HCT116 (cell line): ENCODE measurements at regions not wholly inside any gene's neighbourhood (a gene's known extent, or its start where the extent isn't known, plus 50 kb on each side); places are given as distances from the start of the nearest gene placed in this dataset.

Source experiments
- ATAC-seq: fragments of 200-7000 bp; cut with Tn5 transposase; 2 replicates; pipeline ENCODE4 v1.9.1; 2020; ENCODE audit warnings: mild to moderate bottlenecking, moderate library complexity
- BruUV-seq: library from RNA; stranded (reverse); fragments of 400-500 nt; replicated peaks from 2 replicates; lab custom pipeline; 2021; lab: Mats Ljungman, UMichigan
- CTCF ChIA-PET: fragments of 300-600 bp; sonication (Branson Sonifier 250); formaldehyde crosslinking; loops from one replicate; lab custom pipeline; 2021; ENCODE audit warnings: antibody characterized with exemption; lab: Charles Lee
- POLR2A ChIA-PET: fragments of 300-600, 350-600 bp; sonication (Branson Sonifier 250); formaldehyde crosslinking; loops from one replicate; lab custom pipeline; 2021; ENCODE audit warnings: antibody characterized with exemption; lab: Charles Lee
- RAD21 ChIA-PET, 2 experiments: fragments of 300-600 bp; sonication (Branson Sonifier 250); formaldehyde crosslinking; loops; one replicate each; lab custom pipeline; 2023; ENCODE audit warnings: low total read pairs in 2 of 2; ENCODE audit not compliant: uncharacterized antibody in 2 of 2, unreplicated experiment in 2 of 2, low non-redundant PET in 1 of 2; lab: Charles Lee
- DNase-seq: peaks from one replicate; pipeline ENCODE4 v3.0.0-alpha.2; 2010; ENCODE audit warnings: low read depth, low spot score
- H2AFZ ChIP-seq: fragments of 200-600 bp; shearing (Covaris generic), sonication (generic); 2 replicates; pipeline ENCODE4 v1.6.1; 2017; ENCODE audit warnings: low read depth, mixed run types, mixed read lengths, antibody characterized with exemption, low read length; ENCODE audit not compliant: poor library complexity, severe bottlenecking
- H3K27ac ChIP-seq: 2 replicates; pipeline ENCODE4 v1.5.1; 2012; ENCODE audit warnings: low read depth, low read length
- H3K27me3 ChIP-seq: fragments of 200-600 bp; sonication (generic); 2 replicates; pipeline ENCODE4 v1.6.1; 2016; ENCODE audit warnings: mixed run types, low read length, mixed read lengths; ENCODE audit not compliant: insufficient read depth
- H3K36me3 ChIP-seq, 2 experiments: fragments of 200-500 bp in 1 of 2; fragments of 200-600 bp in 1 of 2; sonication (Bioruptor generic) in 1 of 2; sonication (generic) in 1 of 2; 2 replicates each; pipeline versions ENCODE4 v1.5.1 to v1.6.1; 2014 to 2016; ENCODE audit warnings: low read length in 2 of 2, inconsistent platforms in 1 of 2, mixed read lengths in 1 of 2, mixed run types in 1 of 2; ENCODE audit not compliant: insufficient read depth in 2 of 2, control insufficient read depth in 1 of 2
- H3K4me1 ChIP-seq, 2 experiments: fragments of 200-600 bp in 1 of 2; sonication (generic) in 1 of 2; 2 replicates each; pipeline versions ENCODE4 v1.5.1 to v1.6.1; 2012 to 2017; ENCODE audit warnings: low read length in 2 of 2, inconsistent platforms in 1 of 2, mild to moderate bottlenecking in 1 of 2, mixed read lengths in 1 of 2, mixed run types in 1 of 2, moderate library complexity in 1 of 2; ENCODE audit not compliant: insufficient read depth in 2 of 2, control insufficient read depth in 1 of 2
- H3K4me2 ChIP-seq: fragments of 200-600 bp; sonication (generic); 2 replicates; pipeline ENCODE4 v1.6.1; 2017; ENCODE audit warnings: mixed run types, low read length, mixed read lengths
- H3K4me3 ChIP-seq, 2 experiments: fragments of 200-600 bp in 1 of 2; sonication (generic) in 1 of 2; replicated peaks in 1 of 2; 2 replicates each; pipeline ENCODE4 v1.5.1; 2011 to 2016; ENCODE audit warnings: low read length in 2 of 2, control low read depth in 1 of 2, low read depth in 1 of 2, mild to moderate bottlenecking in 1 of 2, mixed read lengths in 1 of 2, mixed run types in 1 of 2
- H3K79me2 ChIP-seq: fragments of 200-600 bp; sonication (generic); 2 replicates; pipeline ENCODE4 v1.6.1; 2017; ENCODE audit warnings: mild to moderate bottlenecking, mixed run types, low read length, moderate library complexity, mixed read lengths; ENCODE audit not compliant: insufficient read depth
- H3K9ac ChIP-seq: fragments of 200-600 bp; sonication (generic); 2 replicates; pipeline ENCODE4 v1.6.1; 2016; ENCODE audit warnings: low read length, mixed read lengths
- H3K9me2 ChIP-seq: fragments of 200-600 bp; sonication (generic), shearing (Covaris generic); 2 replicates; pipeline ENCODE4 v1.6.1; 2017; ENCODE audit warnings: mixed run types, mild to moderate bottlenecking, moderate library complexity; ENCODE audit not compliant: insufficient read depth
- H3K9me3 ChIP-seq, 2 experiments: fragments of 200-500 bp in 1 of 2; fragments of 200-600 bp in 1 of 2; sonication (Bioruptor generic) in 1 of 2; sonication (generic) in 1 of 2; 2 replicates each; pipeline ENCODE4 v1.6.1; 2014 to 2017; ENCODE audit warnings: low read length in 2 of 2, mixed read lengths in 2 of 2, inconsistent platforms in 1 of 2, low read depth in 1 of 2, mild to moderate bottlenecking in 1 of 2, mixed run types in 1 of 2, moderate library complexity in 1 of 2; ENCODE audit not compliant: control insufficient read depth in 1 of 2, insufficient read depth in 1 of 2
- H4K20me1 ChIP-seq: fragments of 200-600 bp; sonication (generic), shearing (Covaris generic); 2 replicates; pipeline ENCODE4 v1.6.1; 2017; ENCODE audit warnings: mixed run types, mild to moderate bottlenecking, moderate library complexity; ENCODE audit not compliant: insufficient read depth
- CBX3 ChIP-seq: IDR thresholded peaks from 2 replicates; pipeline ENCODE4 v1.6.1; 2012; ENCODE audit warnings: low read depth
- CTCF ChIP-seq, 3 experiments: fragments of 200-600 bp in 1 of 3; sonication (generic) in 1 of 3; IDR thresholded peaks in 2 of 3; conservative IDR thresholded peaks in 1 of 3; 2 replicates each; pipeline ENCODE4 v1.5.1; 2012 to 2017; ENCODE audit warnings: low read depth in 2 of 3, low read length in 2 of 3, antibody characterized with exemption in 1 of 3, borderline replicate concordance in 1 of 3, control low read depth in 1 of 3, mild to moderate bottlenecking in 1 of 3, mixed read lengths in 1 of 3, mixed run types in 1 of 3, moderate library complexity in 1 of 3; ENCODE audit not compliant: insufficient read depth in 1 of 3
- EZH2 ChIP-seq: fragments of 200-600 bp; sonication (generic); IDR thresholded peaks from 2 replicates; pipeline ENCODE4 v1.6.1; 2017; ENCODE audit warnings: antibody characterized with exemption, mixed run types
- EZH2phosphoT487 ChIP-seq: fragments of 200-600 bp; IDR thresholded peaks from 2 replicates; pipeline ENCODE4 v1.6.1; 2018; ENCODE audit warnings: antibody characterized with exemption, borderline replicate concordance
- MAX ChIP-seq: IDR thresholded peaks from 2 replicates; pipeline ENCODE4 v1.6.1; 2012
- POLR2A ChIP-seq: IDR thresholded peaks from 2 replicates; pipeline ENCODE4 v1.7.0; 2011; ENCODE audit warnings: borderline replicate concordance; ENCODE audit not compliant: insufficient read depth, insufficient read length; ENCODE audit errors: extremely low read depth
- POLR2AphosphoS5 ChIP-seq: IDR thresholded peaks from 2 replicates; pipeline ENCODE4 v1.6.1; 2011; ENCODE audit warnings: mild to moderate bottlenecking, low read depth, low read length, moderate library complexity
- REST ChIP-seq: IDR thresholded peaks from 2 replicates; pipeline ENCODE4 v1.6.1; 2012; ENCODE audit warnings: low read depth
- SIN3A ChIP-seq: IDR thresholded peaks from 2 replicates; pipeline ENCODE4 v1.6.1; 2012; ENCODE audit warnings: low read depth
- SP1 ChIP-seq: IDR thresholded peaks from 2 replicates; pipeline ENCODE4 v1.6.1; 2012; ENCODE audit warnings: low read depth
- ZBTB33 ChIP-seq: IDR thresholded peaks from 2 replicates; pipeline ENCODE4 v1.6.1; 2011; ENCODE audit warnings: mild to moderate bottlenecking, low read length, moderate library complexity; ENCODE audit not compliant: insufficient replicate concordance; ENCODE audit errors: extremely low read depth
- intact Hi-C: fragments of 100-400 bp; cut with micrococcal nuclease; formaldehyde crosslinking; loops from 2 replicates; pipeline ENCODE4 v1.10.0; 2022

- Histone ChIP-seq H3K27me3 (no peaks in the 10 kb centered on the region), H3K4me3 (no peak overlapping the region), H3K27ac (no peak overlapping the region), H3K9me2 (no peaks in the 10 kb centered on the region), H4K20me1 (no peaks in the 10 kb centered on the region), H2AFZ (peak overlapping the region; percentile 14), H3K79me2 (no peaks in the 10 kb centered on the region), H3K4me1 (peaks cover 0 to 20% of the 10 kb centered on the region in 2 experiments; a peak in 2 of 4 replicates), H3K36me3 (no peaks in the 10 kb centered on the region), H3K4me2 (peak overlapping the region; percentile 26), H3K9me3 (no peaks in the 10 kb centered on the region), H3K9ac (no peak overlapping the region)
- no peak for DNase-seq
- ATAC-seq, result peak; percentile 38; the same call in 1 of the 2 replicates
- ChIA-PET RAD21 (no interaction called here), POLR2A (no interaction called here), CTCF (interaction anchor here (2.1 kb wide), 1 partner anchor 33 kb away, joined by 4 read pairs; no protein-coding TSS in a partner anchor)
- no TSS peak for BruUV-seq
- intact Hi-C loops, result no loop called here
- TF ChIP-seq SIN3A (no peak), POLR2A (no peak), CBX3 (no peak)
These were observed 316.5 kb downstream of the CYP26B1 start for GRCh38 chr2:71831193-71831577.

- no peak overlapping the region for H3K27ac ChIP-seq
- no peaks in the 10 kb centered on the region for H3K27me3 ChIP-seq
- H3K9ac ChIP-seq, result no peak overlapping the region
- ChIA-PET CTCF (interaction anchor here (2.1 kb wide), 1 partner anchor 32 kb away, joined by 4 read pairs; no protein-coding TSS in a partner anchor), POLR2A (no interaction called here), RAD21 (no interaction called here)
- H3K9me2 ChIP-seq, result no peaks in the 10 kb centered on the region
- H2AFZ ChIP-seq, result peak overlapping the region; percentile 14
- peak overlapping the region; percentile 26 for H3K4me2 ChIP-seq
- H3K36me3 ChIP-seq, result no peaks in the 10 kb centered on the region
- no peaks in the 10 kb centered on the region for H3K79me2 ChIP-seq
- H3K4me1 ChIP-seq, result peaks cover 0 to 20% of the 10 kb centered on the region in 2 experiments; a peak in 2 of 4 replicates
- no peaks in the 10 kb centered on the region for H4K20me1 ChIP-seq
- no peak overlapping the region for H3K4me3 ChIP-seq
- no peaks in the 10 kb centered on the region for H3K9me3 ChIP-seq
- no peak for DNase-seq
- no TSS peak for BruUV-seq
- intact Hi-C loops, result no loop called here
- no peak for ATAC-seq
- TF ChIP-seq CBX3 (no peak), EZH2 (no peak), SP1 (no peak), POLR2AphosphoS5 (no peak), CTCF (IDR thresholded peaks at IDR 0.05 in 2 of 3, conservative IDR thresholded peaks at IDR 0.05 in 1 of 3; ENCODE audit: borderline replicate concordance in 1 of 3, insufficient read depth in 1 of 3, low read depth in 2 of 3, low read length in 2 of 3) (no peak), MAX (no peak), EZH2phosphoT487 (no peak), REST (no peak), ZBTB33 (no peak)
These were observed 317.0 kb downstream of the CYP26B1 start for GRCh38 chr2:71830497-71831192.
